Erythroblast (primary cell): ENCODE measurements at regions not wholly inside any gene's neighbourhood (a gene's known extent, or its start where the extent isn't known, plus 50 kb on each side); places are given as distances from the start of the nearest gene placed in this dataset.

ENCODE experiments used
- GATA1 ChIP-seq: IDR thresholded peaks from 2 replicates; pipeline ENCODE4 v1.6.1; 2011; ENCODE audit warnings: low read depth, mild to moderate bottlenecking, control low read depth, low read length, moderate library complexity
- POLR2A ChIP-seq: IDR thresholded peaks from 2 replicates; pipeline ENCODE4 v1.6.1; 2011; ENCODE audit warnings: mild to moderate bottlenecking, low read length

GRCh38 chr2:220704081-220704480 lies 868.0 kb downstream of the EPHA4 start:
- TF ChIP-seq POLR2A (no peak), GATA1 (no peak)
